GM19372 (cell line): ENCODE measurements at regions not wholly inside any gene's neighbourhood (a gene's known extent, or its start where the extent isn't known, plus 50 kb on each side); places are given as distances from the start of the nearest gene placed in this dataset.
"Not testable (repeated sequence)": the region's sequence is repeated elsewhere in the genome, so short reads cannot be mapped to it uniquely, and the experiment has no call there.

Experiments used
- ATAC-seq: cut with Tn5 transposase; IDR thresholded peaks from one replicate; pipeline ENCODE4 v1.9.1; 2021; ENCODE audit warnings: mild to moderate bottlenecking, low read depth, moderate library complexity; ENCODE audit not compliant: unreplicated experiment

- no peak for ATAC-seq
These were observed 443.6 kb upstream of the GRAMD2B start for GRCh38 chr5:125979636-125980035.

GRCh38 chr5:125981016-125981415, 442.2 kb upstream of the GRAMD2B start:
- ATAC-seq = no peak

GRCh38 chr5:125987677-125988255, 435.4 kb upstream of the GRAMD2B start:
- ATAC-seq = no peak

GRCh38 chr5:125992050-125992449, 431.2 kb upstream of the GRAMD2B start:
- ATAC-seq = no peak

- not testable (repeated sequence) for ATAC-seq
These were observed 423.8 kb upstream of the GRAMD2B start for GRCh38 chr5:125999271-126000030.

GRCh38 chr5:126000507-126000906, 422.7 kb upstream of the GRAMD2B start:
- ATAC-seq = no peak

GRCh38 chr5:126002222-126002897, 420.8 kb upstream of the GRAMD2B start:
- ATAC-seq = no peak

GRCh38 chr5:126003309-126003708, 419.9 kb upstream of the GRAMD2B start:
- ATAC-seq = no peak

GRCh38 chr5:126004636-126005035, 418.6 kb upstream of the GRAMD2B start:
- no peak for ATAC-seq

- ATAC-seq = no peak
These were observed 415.4 kb upstream of the GRAMD2B start for GRCh38 chr5:126007841-126008240.

GRCh38 chr5:126009566-126009965, 413.6 kb upstream of the GRAMD2B start:
- no peak for ATAC-seq

- ATAC-seq = not testable (repeated sequence)
These were observed 411.7 kb upstream of the GRAMD2B start for GRCh38 chr5:126011526-126011925.

GRCh38 chr5:126014676-126015075, 408.5 kb upstream of the GRAMD2B start:
- no peak for ATAC-seq

GRCh38 chr5:126015235-126016181, 407.7 kb upstream of the GRAMD2B start:
- ATAC-seq = no peak

- no peak for ATAC-seq
These were observed 407.0 kb upstream of the GRAMD2B start for GRCh38 chr5:126016256-126016655.

GRCh38 chr5:126017096-126017495, 406.1 kb upstream of the GRAMD2B start:
- no peak for ATAC-seq

GRCh38 chr5:126020770-126021169, 402.4 kb upstream of the GRAMD2B start:
- no peak for ATAC-seq

- ATAC-seq = no peak
These were observed 399.2 kb upstream of the GRAMD2B start for GRCh38 chr5:126023994-126024441.

GRCh38 chr5:126027149-126027548, 396.1 kb upstream of the GRAMD2B start:
- no peak for ATAC-seq

- ATAC-seq = no peak
These were observed 395.6 kb upstream of the GRAMD2B start for GRCh38 chr5:126027652-126028051.
